Activated gamma-delta T cell treated with anti-CD3 and anti-CD28 coated beads, Interleukin-2, amount 50 U/mL, for 16 hours (primary cell): ENCODE measurements at regions not wholly inside any gene's neighbourhood (a gene's known extent, or its start where the extent isn't known, plus 50 kb on each side); places are given as distances from the start of the nearest gene placed in this dataset.

Experiments
- DNase-seq: peaks from one replicate; pipeline ENCODE4 v3.0.0-alpha.2; 2020; ENCODE audit warnings: low read depth

DNA sequence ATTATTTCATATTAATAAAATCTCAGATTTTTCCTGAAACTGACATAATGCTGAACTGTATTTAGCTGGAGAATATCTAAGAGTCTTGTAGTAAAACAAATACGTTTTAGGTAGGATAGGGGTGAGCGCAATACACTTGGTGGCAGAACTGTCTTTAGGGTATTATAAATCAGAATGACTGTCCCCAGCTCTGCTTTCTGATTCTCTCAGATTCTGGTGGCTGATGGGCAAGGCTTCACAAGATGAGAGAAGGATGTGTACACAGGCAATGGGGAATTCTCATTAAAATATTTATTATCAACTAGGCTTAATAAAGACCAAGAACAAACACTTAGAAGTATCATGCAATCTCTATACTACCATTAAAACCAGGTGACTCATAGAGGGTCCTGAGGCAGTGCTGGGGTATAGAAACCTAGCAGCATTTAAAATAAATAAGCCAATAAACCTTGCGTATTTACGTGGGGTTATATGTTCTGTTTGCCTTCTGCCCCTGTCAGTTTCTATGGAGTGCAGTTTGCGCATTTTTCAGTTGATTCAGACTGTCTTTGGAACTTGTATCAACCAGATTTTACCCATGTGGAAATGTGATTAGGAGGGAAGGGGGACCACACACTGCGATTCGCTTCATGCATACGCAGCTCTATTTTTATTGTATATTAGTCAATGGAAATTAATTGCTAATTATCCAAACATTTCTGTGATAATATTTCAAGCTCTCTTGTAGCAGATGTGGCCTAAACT is 1150.7 kb upstream of the WWC1 start:
- DNase-seq, result no peak

DNA sequence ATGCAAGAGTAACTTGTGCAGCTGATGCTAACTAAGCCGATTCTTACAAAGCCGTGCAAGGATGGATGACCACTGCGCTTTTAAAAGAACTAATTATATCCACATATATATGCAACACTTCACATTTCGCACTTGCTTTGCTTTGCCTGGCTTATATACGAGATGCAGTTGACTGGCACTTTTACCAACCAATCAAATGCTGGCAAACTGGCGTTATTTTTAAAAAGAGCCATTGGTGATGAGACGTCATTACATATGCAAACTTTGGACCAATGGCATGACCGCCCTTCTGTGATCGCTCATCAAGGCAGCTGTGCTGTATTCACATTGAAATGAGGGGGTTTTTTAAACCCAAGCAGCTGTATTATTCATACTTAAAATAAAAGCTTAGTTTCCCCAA is 1147.7 kb upstream of the WWC1 start:
- DNase-seq, result no peak

- DNase-seq, result no peak
Observed at GRCh38 chr5:167145841-167146240, 1145.6 kb upstream of the WWC1 start.

- DNase-seq, result no peak
Observed at GRCh38 chr5:167147879-167148278, 1143.6 kb upstream of the WWC1 start.

- DNase-seq, result no peak
Observed at GRCh38 chr5:167150661-167151060, 1140.8 kb upstream of the WWC1 start.

DNA sequence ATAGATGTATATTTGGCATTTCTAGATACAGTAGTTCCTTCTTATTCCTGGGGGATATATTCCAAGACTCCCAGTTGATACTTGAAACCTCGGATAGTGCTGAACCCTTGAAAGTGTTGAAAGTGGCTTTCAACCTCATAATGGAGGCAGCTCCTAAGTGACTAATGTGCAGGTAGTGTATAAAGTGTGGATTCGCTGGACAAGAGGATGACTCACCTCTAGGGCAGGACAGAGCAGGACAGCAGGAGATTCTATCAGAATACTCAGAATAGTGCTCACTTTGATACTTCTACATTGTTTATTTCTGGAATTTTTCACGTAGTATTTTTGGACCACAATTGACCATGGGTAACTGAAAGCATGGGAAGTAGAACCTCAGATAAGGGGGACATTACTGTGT is 1138.9 kb upstream of the WWC1 start:
- no peak for DNase-seq

- no peak for DNase-seq
Observed at GRCh38 chr5:167155387-167156005, 1135.9 kb upstream of the WWC1 start.

DNA sequence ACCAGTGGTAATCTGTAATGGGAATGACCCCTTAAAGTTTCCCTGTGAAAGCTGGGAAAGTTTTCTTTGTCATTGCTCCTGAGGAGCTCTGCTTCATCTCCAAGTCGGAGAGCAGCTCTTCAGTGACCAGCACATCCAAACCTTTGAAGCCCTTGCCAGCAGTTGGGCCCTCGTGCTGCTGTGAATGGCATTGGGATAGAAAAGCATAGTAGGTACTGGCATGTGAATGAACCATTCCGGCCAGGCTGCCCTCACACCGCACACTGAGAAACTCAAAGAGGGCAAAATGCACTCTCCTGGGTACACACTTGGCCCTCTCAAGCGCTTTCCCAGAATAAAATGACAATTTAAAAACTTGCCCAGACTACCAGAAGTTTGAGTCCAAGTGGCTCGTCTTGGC is 1135.0 kb upstream of the WWC1 start:
- DNase-seq, result no peak

DNA sequence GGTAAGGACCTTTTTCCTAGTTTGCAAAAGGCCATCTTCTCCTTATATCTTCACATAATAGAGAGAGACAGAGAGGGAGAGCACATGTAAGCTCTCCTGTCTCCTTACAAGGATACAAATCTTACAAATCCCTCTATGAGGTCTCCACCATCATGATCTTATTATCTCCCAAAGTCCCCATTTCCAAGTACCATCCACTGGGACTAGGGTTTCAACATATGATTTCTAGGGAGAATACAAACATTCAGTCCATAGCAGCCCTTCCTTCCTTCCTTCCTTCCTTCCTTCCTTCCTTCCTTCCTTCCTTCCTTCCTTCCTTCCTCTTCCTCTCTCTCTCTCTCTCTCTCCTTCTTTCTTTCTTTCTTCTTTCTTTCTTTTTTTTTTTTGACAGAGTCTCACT is 1132.9 kb upstream of the WWC1 start:
- no peak for DNase-seq

DNA sequence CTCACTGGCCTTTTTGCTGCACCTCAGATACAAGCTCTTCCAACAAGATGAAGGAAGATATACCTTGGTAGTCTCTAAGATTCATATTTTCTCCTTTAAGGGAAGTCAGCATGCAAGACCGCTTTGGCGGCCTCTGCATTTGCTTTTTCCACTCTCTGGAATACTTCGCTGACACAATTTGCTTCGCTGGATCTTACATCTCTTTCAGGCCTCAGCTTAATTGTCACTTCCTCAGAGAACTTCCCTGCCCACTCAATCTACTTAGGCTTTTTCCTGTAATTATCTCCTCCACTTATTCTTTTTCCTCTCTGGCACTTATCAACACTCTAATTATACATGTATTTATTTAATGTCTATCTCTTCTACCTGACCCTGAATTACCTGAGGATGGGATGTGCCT is 1131.1 kb upstream of the WWC1 start:
- no peak for DNase-seq

- no peak for DNase-seq
Observed at GRCh38 chr5:167166696-167167095, 1124.7 kb upstream of the WWC1 start.

- DNase-seq, result no peak
Observed at GRCh38 chr5:167167191-167167795, 1124.2 kb upstream of the WWC1 start.

DNA sequence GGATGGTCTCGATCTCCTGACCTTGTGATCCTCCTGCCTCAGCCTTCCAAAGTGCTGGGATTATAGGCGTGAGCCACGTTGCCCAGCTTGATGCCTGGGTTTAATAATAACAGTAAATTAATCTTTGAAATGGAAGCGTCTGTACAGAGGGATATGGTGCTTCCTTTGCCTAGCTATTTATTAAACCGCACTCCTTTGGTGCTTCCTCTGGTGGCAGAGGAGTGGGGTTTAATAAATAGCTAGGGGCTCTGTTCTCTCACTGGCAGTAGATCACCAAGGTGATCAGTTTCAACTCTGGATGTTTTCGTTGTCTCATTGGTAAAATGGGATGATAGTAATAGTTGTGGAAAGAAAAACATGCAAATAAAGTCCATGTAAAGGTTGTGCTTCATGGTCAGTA is 1122.5 kb upstream of the WWC1 start:
- DNase-seq, result no peak

DNA sequence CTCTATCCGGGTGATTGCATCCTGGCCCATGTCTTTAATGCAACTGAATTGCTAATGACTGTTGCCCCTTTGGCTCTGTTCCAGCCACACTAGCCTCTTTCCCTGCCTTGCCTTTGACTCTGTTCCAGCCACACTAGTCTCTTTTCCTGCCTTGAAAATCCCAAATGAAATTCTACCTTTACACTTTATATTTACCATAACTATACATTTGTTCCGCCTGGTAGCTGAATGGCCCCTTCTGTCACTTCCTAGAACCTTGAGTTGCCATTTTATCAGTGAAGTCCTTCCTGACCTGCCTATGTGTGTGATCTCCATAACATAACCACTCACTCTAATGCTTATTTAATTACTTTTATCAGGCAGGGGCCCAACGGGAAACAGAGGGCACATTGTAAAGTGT is 1120.4 kb upstream of the WWC1 start:
- no peak for DNase-seq

DNA sequence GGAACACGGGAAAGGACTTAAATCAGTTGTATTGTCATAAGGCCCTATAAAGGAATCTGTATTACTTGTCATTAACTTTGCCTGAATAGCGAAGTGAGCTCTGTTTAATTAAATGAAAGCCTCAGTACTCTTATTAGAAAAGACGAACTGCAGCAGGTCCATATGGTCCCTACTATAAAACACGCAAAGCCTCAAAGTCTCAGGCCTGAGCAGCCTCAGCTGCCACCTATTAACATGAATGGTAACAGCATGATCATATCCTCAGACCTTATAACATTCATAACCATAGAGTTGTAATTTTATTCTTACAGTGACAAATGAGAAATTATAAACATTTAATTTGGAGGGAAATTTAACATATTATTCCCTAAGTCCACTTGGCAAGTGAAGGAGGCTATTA is 1113.7 kb upstream of the WWC1 start:
- DNase-seq, result no peak

DNA sequence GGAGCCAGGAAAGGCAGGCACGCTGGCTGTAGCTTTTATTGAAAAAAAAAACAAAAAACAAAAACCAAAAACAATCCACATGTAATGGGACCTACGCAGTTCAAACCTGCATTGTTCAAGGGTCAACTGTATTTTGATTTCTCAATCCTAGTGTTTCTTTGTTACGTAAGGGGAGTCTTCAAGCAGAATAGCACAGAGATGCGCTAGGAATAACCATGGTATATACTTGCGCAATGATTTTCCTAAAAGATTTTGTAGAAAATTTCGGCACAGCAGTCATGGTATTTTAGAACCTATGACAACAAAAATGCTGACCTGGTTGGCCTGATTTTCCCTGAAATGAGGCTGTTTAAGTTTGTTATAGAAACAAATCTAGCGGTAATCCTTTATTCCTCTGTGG is 1110.5 kb upstream of the WWC1 start:
- DNase-seq, result no peak

DNA sequence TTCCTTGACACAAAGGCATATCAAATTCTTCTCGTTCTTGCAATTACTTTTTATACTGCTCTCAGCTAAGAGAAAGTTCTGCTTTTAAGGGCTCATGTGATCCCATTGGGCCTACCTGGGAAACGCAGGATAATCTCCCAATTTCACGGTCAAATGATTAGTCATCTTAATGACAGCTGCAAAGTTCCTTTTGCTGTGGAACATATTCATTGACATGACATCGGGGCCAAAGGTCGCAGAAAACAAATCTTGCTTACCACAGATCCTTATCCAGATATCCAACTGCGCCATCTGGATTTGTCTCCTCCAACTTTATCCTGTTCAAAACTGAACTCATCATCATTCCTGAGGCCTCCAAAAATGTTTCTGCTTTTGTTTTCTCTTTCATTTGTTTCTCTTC is 1085.6 kb upstream of the WWC1 start:
- DNase-seq, result no peak

DNA sequence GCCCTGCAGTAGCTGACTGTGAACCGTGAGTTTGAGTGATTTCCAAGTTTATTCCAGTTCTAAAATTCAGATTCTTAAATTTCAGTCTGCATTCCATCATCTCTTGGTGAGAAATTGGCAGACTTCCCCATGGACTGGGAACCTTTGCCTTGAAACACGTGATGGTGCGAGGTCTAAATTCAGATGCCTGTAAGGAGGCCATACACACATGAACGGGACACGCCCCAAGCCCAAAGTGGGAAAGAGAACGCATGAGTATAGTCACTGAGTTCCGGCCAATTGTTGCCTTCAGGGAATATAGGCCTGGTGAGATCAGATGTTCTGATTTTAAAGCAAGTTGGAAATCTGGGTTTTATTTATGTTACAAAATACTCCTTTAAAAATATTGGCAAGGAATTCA is 1084.4 kb upstream of the WWC1 start:
- no peak for DNase-seq

GRCh38 chr5:167208911-167209310 is 1082.5 kb upstream of the WWC1 start:
- no peak for DNase-seq

DNA sequence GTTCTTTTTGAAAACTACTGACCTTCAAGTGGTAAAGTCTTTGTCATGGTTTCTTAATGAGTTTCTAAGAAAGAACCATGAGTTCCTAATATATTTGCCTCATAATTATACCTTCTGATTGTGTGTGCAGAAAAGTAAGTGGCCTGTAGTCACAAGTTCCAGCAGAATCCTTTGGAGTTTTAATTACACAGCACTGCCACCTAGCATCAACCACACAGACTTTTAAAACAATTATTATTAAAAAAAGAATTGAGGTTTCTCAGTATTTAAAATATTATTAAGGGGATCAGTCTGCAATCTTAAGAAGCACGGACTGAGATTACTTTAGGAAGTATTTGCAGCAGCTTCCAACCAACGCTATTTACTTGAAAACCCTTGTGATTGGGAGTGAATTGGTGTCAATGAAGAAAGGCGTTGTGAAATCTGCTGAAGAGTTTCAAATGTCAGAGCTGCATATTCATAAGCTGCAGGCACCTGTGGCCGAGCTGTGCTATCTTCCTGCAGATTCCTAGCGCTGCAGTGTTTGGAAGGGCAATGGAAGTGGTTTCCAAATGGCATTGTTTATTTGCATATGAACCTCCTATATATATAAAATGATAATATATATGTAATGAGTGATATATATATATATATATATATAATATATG is 1074.2 kb upstream of the WWC1 start:
- no peak for DNase-seq

- no peak for DNase-seq
Observed at GRCh38 chr5:167219298-167219697, 1072.1 kb upstream of the WWC1 start.

- DNase-seq, result no peak
Observed at GRCh38 chr5:167226386-167226785, 1065.1 kb upstream of the WWC1 start.

DNA sequence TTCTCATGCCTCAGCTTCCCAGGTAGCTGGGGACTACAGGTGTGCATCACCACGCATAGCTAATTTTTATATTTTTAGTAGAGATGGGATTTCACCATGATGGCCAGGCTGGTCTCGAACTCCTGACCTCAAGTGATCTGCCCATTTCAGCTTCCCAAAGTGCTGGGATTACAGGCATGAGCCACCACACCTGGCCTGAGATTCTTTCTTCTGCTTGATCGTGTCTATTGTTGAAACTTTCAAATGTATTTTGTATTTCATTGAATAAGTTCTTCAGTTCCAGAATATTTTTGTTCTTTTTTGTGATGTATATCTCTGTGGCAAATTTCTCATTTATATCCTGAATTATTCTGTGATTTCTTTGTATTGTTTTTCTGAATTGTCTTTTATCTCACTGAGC is 1063.3 kb upstream of the WWC1 start:
- no peak for DNase-seq
